NCI-H524 (cell line): ENCODE measurements at regions not wholly inside any gene's neighbourhood (a gene's known extent, or its start where the extent isn't known, plus 50 kb on each side); places are given as distances from the start of the nearest gene placed in this dataset.
"Not testable (repeated sequence)": the region's sequence is repeated elsewhere in the genome, so short reads cannot be mapped to it uniquely, and the experiment has no call there.

Source experiments
- DNase-seq, 2 experiments: peaks; one replicate each; lab custom pipeline; 2025; lab: John Stamatoyannopoulos, UW

GRCh38 chr2:189231719-189232323, 52.3 kb upstream of the COL5A2 start:
- DNase-seq, result no peak

- no peak for DNase-seq
Observed at GRCh38 chr2:189232759-189233406, 53.3 kb upstream of the COL5A2 start.

- no peak for DNase-seq
Observed at GRCh38 chr2:189233527-189233926, 54.0 kb upstream of the COL5A2 start.

GRCh38 chr2:189234991-189235390, 55.4 kb upstream of the COL5A2 start:
- DNase-seq, result no peak

- DNase-seq, result no peak
Observed at GRCh38 chr2:189236066-189236465, 56.5 kb upstream of the COL5A2 start.

GRCh38 chr2:189238903-189239302, 59.3 kb upstream of the COL5A2 start:
- no peak for DNase-seq

- not testable (repeated sequence) for DNase-seq
Observed at GRCh38 chr2:189243843-189244242, 64.3 kb upstream of the COL5A2 start.

- no peak for DNase-seq
Observed at GRCh38 chr2:189247276-189247675, 67.7 kb upstream of the COL5A2 start.

GRCh38 chr2:189248141-189248540, 68.6 kb upstream of the COL5A2 start:
- no peak for DNase-seq

- DNase-seq, result no peak
Observed at GRCh38 chr2:189249171-189249570, 69.6 kb upstream of the COL5A2 start.

GRCh38 chr2:189249901-189250300, 70.3 kb upstream of the COL5A2 start:
- DNase-seq, result no peak

- DNase-seq, result no peak
Observed at GRCh38 chr2:189252991-189253675, 73.6 kb upstream of the COL5A2 start.

- no peak for DNase-seq
Observed at GRCh38 chr2:189253836-189254235, 74.3 kb upstream of the COL5A2 start.

- DNase-seq, result no peak
Observed at GRCh38 chr2:189254268-189254883, 74.8 kb upstream of the COL5A2 start.

- no peak for DNase-seq
Observed at GRCh38 chr2:189255711-189256110, 76.2 kb upstream of the COL5A2 start.

- no peak for DNase-seq
Observed at GRCh38 chr2:189258616-189259365, 79.2 kb upstream of the COL5A2 start.

GRCh38 chr2:189260361-189260814, 80.8 kb upstream of the COL5A2 start:
- DNase-seq, result no peak

- no peak for DNase-seq
Observed at GRCh38 chr2:189261431-189261841, 81.9 kb upstream of the COL5A2 start.

GRCh38 chr2:189261916-189262315, 82.4 kb upstream of the COL5A2 start:
- no peak for DNase-seq

GRCh38 chr2:189265696-189266320, 86.2 kb upstream of the COL5A2 start:
- DNase-seq, result no peak

GRCh38 chr2:189267491-189267890, 87.9 kb upstream of the COL5A2 start:
- DNase-seq, result no peak
